OCI-LY7 (cell line): ENCODE measurements at regions not wholly inside any gene's neighbourhood (a gene's known extent, or its start where the extent isn't known, plus 50 kb on each side); places are given as distances from the start of the nearest gene placed in this dataset.

Experiments used
- EZH2phosphoT487 ChIP-seq: fragments of 200-600 bp; sonication (generic); IDR thresholded peaks from 2 replicates; pipeline ENCODE4 v1.6.1; 2018; ENCODE audit warnings: low read depth, borderline replicate concordance, mild to moderate bottlenecking, mixed run types, antibody characterized with exemption, low read length, moderate library complexity, mixed read lengths
- TF ChIP-seq, protein P1 (sequence below): fragments of 200-600 bp; sonication (generic); conservative IDR thresholded peaks from 2 replicates; pipeline ENCODE4 v1.5.1; 2014; ENCODE audit warnings: mild to moderate bottlenecking, antibody characterized with exemption, low read length, moderate library complexity, mixed read lengths

DNA sequence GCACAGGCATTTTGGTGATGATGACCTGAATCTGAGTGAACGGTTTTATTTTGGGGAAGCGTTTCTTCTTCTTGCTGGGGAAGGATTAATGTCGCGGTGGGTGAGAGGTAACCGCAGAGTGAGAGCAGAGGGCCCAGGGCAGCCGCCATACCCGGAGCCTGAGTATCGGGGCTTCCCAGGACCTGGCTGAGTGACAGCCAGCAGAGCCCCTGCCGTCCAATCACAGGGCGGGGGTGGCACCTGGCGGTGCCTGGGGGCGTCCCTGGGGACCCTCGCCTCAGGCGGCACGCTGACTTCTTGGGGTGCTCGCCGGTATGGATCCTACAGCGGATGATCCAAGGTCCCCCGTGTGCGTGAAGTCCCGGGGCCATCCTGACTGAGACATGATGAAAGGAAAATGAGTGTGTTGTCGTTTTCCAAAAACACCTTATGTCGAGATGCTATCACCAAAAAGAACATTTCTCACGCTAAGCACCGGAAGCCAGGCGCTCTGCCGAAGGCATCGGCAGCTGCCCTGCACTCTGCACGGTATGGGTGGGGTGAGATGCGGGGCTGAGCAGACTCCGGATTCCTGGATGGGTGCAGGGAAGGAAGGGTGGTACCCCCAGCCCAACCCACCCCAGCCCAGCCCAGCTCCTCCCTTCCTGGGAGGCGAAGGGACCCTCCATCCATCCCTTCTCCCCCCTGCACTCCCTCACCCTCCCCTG, 227.9 kb upstream of the SHH start:
- TF ChIP-seq, protein P1, sequence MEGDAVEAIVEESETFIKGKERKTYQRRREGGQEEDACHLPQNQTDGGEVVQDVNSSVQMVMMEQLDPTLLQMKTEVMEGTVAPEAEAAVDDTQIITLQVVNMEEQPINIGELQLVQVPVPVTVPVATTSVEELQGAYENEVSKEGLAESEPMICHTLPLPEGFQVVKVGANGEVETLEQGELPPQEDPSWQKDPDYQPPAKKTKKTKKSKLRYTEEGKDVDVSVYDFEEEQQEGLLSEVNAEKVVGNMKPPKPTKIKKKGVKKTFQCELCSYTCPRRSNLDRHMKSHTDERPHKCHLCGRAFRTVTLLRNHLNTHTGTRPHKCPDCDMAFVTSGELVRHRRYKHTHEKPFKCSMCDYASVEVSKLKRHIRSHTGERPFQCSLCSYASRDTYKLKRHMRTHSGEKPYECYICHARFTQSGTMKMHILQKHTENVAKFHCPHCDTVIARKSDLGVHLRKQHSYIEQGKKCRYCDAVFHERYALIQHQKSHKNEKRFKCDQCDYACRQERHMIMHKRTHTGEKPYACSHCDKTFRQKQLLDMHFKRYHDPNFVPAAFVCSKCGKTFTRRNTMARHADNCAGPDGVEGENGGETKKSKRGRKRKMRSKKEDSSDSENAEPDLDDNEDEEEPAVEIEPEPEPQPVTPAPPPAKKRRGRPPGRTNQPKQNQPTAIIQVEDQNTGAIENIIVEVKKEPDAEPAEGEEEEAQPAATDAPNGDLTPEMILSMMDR: no peak
- no peak for TF ChIP-seq EZH2phosphoT487
